Activated CD8-positive, alpha-beta memory T cell treated with anti-CD3 and anti-CD28 coated beads for 1 hour (primary cell): ENCODE measurements at regions not wholly inside any gene's neighbourhood (a gene's known extent, or its start where the extent isn't known, plus 50 kb on each side); places are given as distances from the start of the nearest gene placed in this dataset.

Source experiments
- DNase-seq, 2 donors: peaks; one replicate each; pipeline ENCODE4 v3.0.0-alpha.2; 2020; ENCODE audit warnings: low read depth in 1 of 2; ENCODE audit errors: extremely low read depth in 1 of 2

- no peak for DNase-seq
Measured at GRCh38 chr18:10266334-10266590, 188.2 kb upstream of the APCDD1 start.

- no peak for DNase-seq
Measured at GRCh38 chr18:10269261-10269660, 185.2 kb upstream of the APCDD1 start.

- no peak for DNase-seq
Measured at GRCh38 chr18:10270151-10270571, 184.3 kb upstream of the APCDD1 start.

GRCh38 chr18:10271481-10271880, 183.0 kb upstream of the APCDD1 start:
- no peak for DNase-seq

GRCh38 chr18:10274301-10274700, 180.1 kb upstream of the APCDD1 start:
- no peak for DNase-seq

- no peak for DNase-seq
Measured at GRCh38 chr18:10275486-10275885, 178.9 kb upstream of the APCDD1 start.

- no peak for DNase-seq
Measured at GRCh38 chr18:10278265-10278664, 176.2 kb upstream of the APCDD1 start.

- DNase-seq, result no peak
Measured at GRCh38 chr18:10279471-10279870, 175.0 kb upstream of the APCDD1 start.

GRCh38 chr18:10279905-10280644, 174.4 kb upstream of the APCDD1 start:
- DNase-seq, result no peak

GRCh38 chr18:10284540-10285282, 169.7 kb upstream of the APCDD1 start:
- DNase-seq, result no peak

- DNase-seq, result no peak
Measured at GRCh38 chr18:10285283-10285640, 169.2 kb upstream of the APCDD1 start.

GRCh38 chr18:10286580-10287150, 167.8 kb upstream of the APCDD1 start:
- no peak for DNase-seq

GRCh38 chr18:10289251-10289650, 165.2 kb upstream of the APCDD1 start:
- no peak for DNase-seq

GRCh38 chr18:10289951-10290637, 164.3 kb upstream of the APCDD1 start:
- no peak for DNase-seq

- DNase-seq, result no peak
Measured at GRCh38 chr18:10290638-10291235, 163.7 kb upstream of the APCDD1 start.

- DNase-seq, result no peak
Measured at GRCh38 chr18:10291568-10291981, 162.9 kb upstream of the APCDD1 start.

GRCh38 chr18:10293966-10294365, 160.5 kb upstream of the APCDD1 start:
- no peak for DNase-seq

- no peak for DNase-seq
Measured at GRCh38 chr18:10295751-10296150, 158.7 kb upstream of the APCDD1 start.

GRCh38 chr18:10296491-10296890, 157.9 kb upstream of the APCDD1 start:
- DNase-seq, result no peak

GRCh38 chr18:10297086-10297485, 157.3 kb upstream of the APCDD1 start:
- DNase-seq, result no peak

GRCh38 chr18:10298346-10298745, 156.1 kb upstream of the APCDD1 start:
- DNase-seq, result no peak
